ENCODE measurements at regions not wholly inside any gene's neighbourhood (a gene's known extent, or its start where the extent isn't known, plus 50 kb on each side); places are given as distances from the start of the nearest gene placed in this dataset.

- DNase-seq: no peak
These were observed 86.9 kb upstream of the SIMC1 start for GRCh38 chr5:176151281-176151680.

DNA sequence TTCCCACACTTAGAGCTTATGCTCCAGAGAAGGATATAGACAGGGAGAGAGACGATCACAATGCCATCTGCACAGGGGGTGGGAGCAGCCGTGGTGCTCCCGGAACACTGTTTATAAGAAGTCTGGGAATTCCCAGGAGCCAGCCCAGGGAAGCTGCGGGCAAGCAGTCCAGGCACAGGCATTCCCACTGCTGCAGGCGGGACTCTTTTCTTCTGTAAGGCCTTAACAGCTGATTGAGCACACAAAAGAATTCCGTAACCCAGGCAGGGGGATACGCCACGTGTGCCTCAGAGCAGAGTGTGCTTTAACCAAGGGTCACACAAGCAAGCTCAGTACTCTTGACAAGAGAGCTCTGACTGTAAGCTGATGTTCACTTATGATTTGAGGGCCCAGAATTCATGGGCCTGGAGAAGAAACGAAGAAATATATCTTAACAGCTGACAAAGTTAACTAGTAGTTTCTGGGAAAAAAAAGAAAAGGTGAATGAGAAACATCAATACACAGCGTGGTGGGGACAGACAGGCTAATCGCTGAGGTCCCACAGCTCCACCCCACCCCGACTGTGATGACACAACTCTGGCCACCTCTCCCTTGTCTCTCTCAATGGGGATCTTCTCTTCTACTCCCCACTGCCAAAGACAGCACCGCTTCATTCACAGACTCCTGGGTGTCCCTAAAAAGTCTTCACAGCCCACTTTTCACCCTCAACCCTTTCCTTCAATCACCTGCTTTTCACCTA lies 85.9 kb upstream of the SIMC1 start:
- DNase-seq: peak; percentile 34

DNA sequence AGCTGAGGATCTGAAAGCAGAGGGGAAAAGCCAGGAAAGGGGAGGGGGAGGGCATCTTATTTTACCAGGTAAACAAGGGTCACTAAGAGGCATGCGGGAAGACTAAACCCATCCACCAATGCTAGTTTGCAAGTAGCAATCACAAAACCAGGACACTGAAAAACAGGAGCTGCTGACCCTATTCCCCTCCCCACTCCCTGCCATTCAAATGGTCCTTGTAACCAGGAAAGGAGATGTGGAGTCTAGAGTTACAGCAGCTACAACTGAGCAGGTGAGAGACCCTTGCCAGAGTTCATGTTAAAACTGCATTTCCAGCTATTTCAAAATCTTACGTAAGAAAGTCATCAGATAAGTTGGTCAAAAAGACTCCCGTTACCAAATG lies 85.3 kb upstream of the SIMC1 start:
- DNase-seq: no peak

GRCh38 chr5:176153741-176154140 lies 84.5 kb upstream of the SIMC1 start:
- DNase-seq: no peak

DNA sequence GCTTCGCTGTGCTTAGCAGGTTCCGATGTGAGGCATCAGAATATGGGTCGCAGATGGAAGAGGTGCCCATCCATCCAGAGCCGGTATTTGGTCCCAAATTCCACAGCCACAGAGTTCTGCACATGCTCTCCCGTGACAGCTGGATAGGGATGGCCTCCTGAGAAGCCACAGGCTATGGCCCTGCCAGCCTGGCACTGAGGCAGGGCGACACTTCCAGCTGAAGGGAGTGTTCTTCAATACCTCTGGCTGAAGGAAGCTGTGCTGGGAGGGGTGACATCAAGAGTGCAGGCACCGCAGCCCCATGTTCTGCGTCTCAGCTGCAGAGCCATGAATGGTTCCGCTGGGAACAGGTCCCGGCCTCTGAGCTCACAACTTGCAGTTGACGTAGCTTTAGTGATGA lies 83.4 kb upstream of the SIMC1 start:
- no peak for DNase-seq

GRCh38 chr5:176155922-176156359 lies 82.3 kb upstream of the SIMC1 start:
- no peak for DNase-seq

GRCh38 chr5:176157656-176158055 lies 80.6 kb upstream of the SIMC1 start:
- no peak for DNase-seq

DNA sequence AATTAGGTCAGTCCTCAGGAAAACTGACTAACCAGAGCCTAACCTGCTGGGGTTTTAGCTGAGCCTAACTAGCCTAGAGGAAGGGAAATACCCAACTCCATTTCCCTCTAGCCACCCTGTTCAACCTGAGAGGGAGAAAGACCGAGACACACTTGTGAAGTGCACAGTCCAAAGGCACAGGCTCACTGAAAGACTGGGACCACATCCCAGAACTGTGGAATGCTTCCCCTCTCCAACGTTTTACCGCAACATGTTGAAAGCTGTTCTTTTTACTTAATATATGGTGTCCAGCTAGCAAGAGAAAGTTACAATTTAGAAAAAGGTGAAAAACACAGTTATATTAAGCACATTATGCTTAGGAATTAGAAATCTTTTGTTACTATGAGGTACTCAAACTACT lies 76.8 kb upstream of the SIMC1 start:
- no peak for DNase-seq

DNA sequence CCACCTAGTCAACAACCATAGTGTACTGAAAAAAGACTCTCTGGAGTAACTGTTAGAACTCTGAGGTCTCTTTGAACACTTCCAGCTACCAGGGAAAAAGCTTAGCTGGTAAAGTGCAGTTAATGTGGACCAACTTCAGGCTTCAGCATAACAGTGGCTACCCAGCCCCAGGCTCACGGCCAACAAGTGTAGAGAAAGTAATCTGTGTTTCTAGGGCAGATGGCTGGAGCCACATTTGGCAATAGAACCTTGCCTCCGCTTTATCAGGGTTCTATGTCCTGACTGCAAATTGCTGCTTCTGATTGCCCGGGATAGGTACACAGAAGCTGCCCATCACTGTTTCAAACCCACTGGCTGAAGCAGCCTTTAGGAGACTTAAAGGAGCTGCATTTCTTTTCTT lies 76.0 kb upstream of the SIMC1 start:
- DNase-seq: peak; percentile 79

DNA sequence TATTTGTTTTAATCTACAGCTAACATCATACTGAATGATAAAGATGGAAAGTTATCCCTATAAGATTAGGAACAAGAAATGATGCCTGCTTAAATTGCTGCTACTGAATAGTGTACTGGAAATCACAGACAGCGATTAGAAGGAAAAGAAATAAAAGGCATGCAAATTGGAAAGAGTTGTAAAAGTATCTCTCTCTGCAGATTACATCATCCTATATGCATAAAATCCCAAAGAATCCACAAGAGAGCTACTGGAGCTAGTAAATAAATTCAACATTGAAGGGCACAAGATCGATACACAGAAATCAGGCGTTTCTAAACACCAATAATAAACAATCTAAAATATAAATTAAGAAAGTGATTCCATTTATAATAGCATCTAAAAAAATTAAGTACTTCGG lies 75.3 kb upstream of the SIMC1 start:
- no peak for DNase-seq

DNA sequence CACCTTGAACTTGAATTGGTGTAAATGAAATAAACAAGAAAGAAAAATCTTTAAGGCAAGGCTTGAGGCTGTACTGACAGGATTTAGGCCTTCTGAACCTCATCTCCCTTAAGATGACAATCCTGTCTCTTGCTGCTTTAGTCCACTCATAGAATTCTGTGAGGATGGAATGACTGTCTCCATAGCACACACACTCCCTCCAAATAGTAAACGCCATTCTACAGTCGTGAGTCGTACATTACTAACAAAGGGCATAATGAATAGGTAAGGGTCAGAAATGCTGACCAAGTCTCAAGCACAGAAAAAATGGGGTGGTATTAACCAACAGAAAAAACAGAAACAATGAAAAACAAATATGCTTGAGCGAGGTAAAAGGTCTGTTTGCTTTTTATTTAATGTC lies 71.8 kb upstream of the SIMC1 start:
- no peak for DNase-seq

- no peak for DNase-seq
These were observed 70.4 kb upstream of the SIMC1 start for GRCh38 chr5:176167800-176168199.

- DNase-seq: no peak
These were observed 68.7 kb upstream of the SIMC1 start for GRCh38 chr5:176169393-176170063.

DNA sequence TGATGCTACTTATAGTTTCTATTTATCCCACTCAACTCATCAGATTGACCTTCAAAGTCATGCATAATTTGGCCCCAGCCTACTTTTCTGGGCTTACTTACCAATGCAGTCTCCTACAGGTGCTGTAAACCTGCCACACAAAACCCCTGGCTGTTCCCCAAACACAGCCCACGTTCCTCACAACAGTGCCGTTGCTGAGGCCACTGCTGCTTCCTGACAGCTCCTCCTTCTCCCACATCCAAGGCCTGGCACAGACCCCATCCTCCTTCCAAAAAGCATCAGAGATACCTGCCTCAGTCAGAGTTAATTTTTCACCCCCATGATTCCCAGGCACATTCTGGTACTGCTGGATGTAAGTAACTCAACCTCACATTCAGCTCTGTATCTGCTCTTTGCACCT lies 68.1 kb upstream of the SIMC1 start:
- no peak for DNase-seq

DNA sequence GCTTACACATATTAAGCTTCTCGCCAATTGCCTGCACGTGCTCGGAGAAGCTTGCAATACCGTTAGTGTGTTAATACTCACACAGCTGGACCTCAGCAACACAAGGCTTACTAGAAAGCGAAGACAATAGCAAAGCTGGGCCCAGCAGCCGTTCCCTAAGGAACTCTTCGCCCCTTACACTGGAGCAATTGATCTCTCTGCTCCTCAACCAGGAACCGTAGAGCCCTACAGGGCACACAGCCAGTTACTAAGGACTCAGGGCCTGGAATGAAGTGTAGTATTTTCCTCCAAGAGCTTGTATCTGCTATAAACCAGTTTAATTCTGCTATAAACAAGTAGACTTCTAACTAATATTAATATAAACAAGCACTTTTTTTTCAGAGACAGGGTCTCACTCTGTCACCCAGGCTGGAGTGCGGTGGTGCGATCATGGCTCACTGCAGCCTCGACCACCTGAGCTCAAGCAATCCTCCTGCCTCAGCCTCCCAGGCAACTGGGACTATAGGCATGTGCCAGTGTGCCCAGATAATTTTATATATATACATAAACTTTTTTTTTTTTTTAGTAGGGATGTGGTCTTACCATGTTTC lies 67.0 kb upstream of the SIMC1 start:
- DNase-seq: no peak

GRCh38 chr5:176172246-176172645 lies 66.0 kb upstream of the SIMC1 start:
- no peak for DNase-seq

- no peak for DNase-seq
These were observed 64.6 kb upstream of the SIMC1 start for GRCh38 chr5:176173647-176174046.

- DNase-seq: no peak
These were observed 63.7 kb upstream of the SIMC1 start for GRCh38 chr5:176174345-176175025.

GRCh38 chr5:176175101-176175852 lies 62.9 kb upstream of the SIMC1 start:
- no peak for DNase-seq

DNA sequence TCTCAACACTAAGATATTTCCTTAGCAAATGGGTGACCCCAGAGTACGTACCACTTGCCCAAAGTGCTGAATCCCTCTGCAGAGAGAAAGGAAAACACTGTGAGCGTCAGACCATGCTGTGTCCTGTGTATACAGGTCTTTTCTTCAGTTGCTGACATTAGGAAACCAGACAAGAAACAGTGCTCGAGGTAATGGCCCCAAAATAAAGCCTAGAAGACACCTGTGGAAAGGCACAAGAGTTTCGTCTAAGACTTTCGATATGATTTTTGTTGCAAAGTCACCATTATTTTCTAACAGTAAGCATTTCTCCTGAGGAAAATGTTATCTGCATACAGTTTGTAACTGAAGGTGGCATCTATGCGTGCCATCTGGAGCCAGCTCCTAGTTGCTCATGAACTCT lies 62.0 kb upstream of the SIMC1 start:
- no peak for DNase-seq

- DNase-seq: no peak
These were observed 59.4 kb upstream of the SIMC1 start for GRCh38 chr5:176178789-176179188.

DNA sequence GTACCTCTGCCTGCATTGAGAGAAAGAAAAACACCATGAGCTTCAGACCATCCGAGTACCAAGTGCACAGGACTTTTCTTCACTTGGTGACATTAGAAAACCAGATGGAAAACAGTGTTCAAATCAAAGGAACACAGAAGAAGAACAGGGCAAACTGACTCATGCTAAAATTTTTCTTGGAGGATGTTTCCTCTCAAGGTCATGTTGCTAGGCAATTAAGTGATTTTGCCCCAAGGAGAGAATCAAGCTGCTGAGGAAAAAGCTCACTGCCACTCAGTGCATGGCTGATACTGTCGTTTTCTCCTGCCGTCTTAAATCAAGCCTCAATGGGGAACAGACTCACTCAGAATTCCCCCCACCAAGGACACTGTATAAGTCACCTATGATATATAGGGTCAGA lies 57.9 kb upstream of the SIMC1 start:
- no peak for DNase-seq

DNA sequence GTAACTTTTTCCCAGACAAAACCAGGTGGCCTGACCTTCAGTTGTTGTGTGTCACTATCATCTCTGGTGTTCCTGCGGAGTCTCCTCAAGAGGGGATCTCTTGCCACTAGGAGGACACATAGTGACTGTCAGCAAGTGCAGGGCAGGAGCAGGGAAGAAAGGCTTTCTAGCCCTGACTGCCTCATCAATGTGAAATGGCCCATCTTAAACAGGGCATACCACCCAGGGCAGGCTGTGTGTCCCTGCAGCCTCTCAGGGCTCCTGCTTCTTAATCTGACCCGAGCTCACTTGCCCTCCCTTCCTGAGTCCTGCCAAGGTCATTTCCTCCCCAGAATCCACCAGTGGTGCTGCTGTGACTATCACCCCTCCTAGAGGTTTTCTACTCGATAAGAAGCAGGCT lies 57.4 kb upstream of the SIMC1 start:
- DNase-seq: no peak

Data from DMS 273 treated with DMSO at 0.1 percent for 48 hours (cell line).